ENCODE measurements at regions not wholly inside any gene's neighbourhood (a gene's known extent, or its start where the extent isn't known, plus 50 kb on each side); places are given as distances from the start of the nearest gene placed in this dataset.

GRCh38 chr9:1473956-1474634 lies 423.9 kb downstream of the DMRT2 start:
- H3K4me3 ChIP-seq: no peak overlapping the region
- 42% methylated on average over 3 of the region's 3 CpGs for WGBS

GRCh38 chr9:1474671-1475070 lies 424.5 kb downstream of the DMRT2 start:
- no peaks in the 10 kb centered on the region for H3K36me3 ChIP-seq
- WGBS: 46% methylated on average over 1 of the region's 1 CpG
- no peak overlapping the region for H3K27ac ChIP-seq
- no peaks in the 10 kb centered on the region for H3K9me3 ChIP-seq
- H3K4me1 ChIP-seq: no peaks in the 10 kb centered on the region
- no peaks in the 10 kb centered on the region for H3K27me3 ChIP-seq
- TF ChIP-seq EP300 (IDR thresholded peaks at IDR 0.05) (no peak), POLR2AphosphoS5 (IDR thresholded peaks at IDR 0.05) (no peak), POLR2A (IDR thresholded peaks at IDR 0.05) (no peak), CTCF (IDR thresholded peaks at IDR 0.05) (no peak)
- DNase-seq (ENCODE audit: low spot score in 2 of 2): no peak
- no peak overlapping the region for H3K4me3 ChIP-seq

More at GRCh38 chr9:1473956-1474634, 423.9 kb downstream of the DMRT2 start:
- Histone ChIP-seq H3K4me1 (no peaks in the 10 kb centered on the region), H3K9me3 (no peaks in the 10 kb centered on the region), H3K27me3 (no peaks in the 10 kb centered on the region), H3K27ac (no peak overlapping the region), H3K36me3 (no peaks in the 10 kb centered on the region)
- no peak for DNase-seq (ENCODE audit: low spot score in 2 of 2)
- TF ChIP-seq CTCF (IDR thresholded peaks at IDR 0.05) (no peak), POLR2A (IDR thresholded peaks at IDR 0.05) (no peak), POLR2AphosphoS5 (IDR thresholded peaks at IDR 0.05) (no peak), EP300 (IDR thresholded peaks at IDR 0.05) (no peak)

GRCh38 chr9:1490341-1491232 lies 440.4 kb downstream of the DMRT2 start:
- no peak overlapping the region for H3K4me3 ChIP-seq
- 49% methylated on average over 8 of the region's 8 CpGs for WGBS
- H3K9me3 ChIP-seq: no peaks in the 10 kb centered on the region
- DNase-seq (ENCODE audit: low spot score in 2 of 2): no peak
- H3K27ac ChIP-seq: no peak overlapping the region
- no peaks in the 10 kb centered on the region for H3K36me3 ChIP-seq
- TF ChIP-seq POLR2AphosphoS5 (IDR thresholded peaks at IDR 0.05): no peak
- no peak for TF ChIP-seq EP300 (IDR thresholded peaks at IDR 0.05)
- TF ChIP-seq CTCF (IDR thresholded peaks at IDR 0.05): no peak
- TF ChIP-seq POLR2A (IDR thresholded peaks at IDR 0.05): no peak
- no peaks in the 10 kb centered on the region for H3K4me1 ChIP-seq
- no peaks in the 10 kb centered on the region for H3K27me3 ChIP-seq

- H3K36me3 ChIP-seq: no peaks in the 10 kb centered on the region
- no peak overlapping the region for H3K27ac ChIP-seq
- H3K4me3 ChIP-seq: no peak overlapping the region
- H3K4me1 ChIP-seq: no peaks in the 10 kb centered on the region
- no peaks in the 10 kb centered on the region for H3K9me3 ChIP-seq
- DNase-seq (ENCODE audit: low spot score in 2 of 2): no peak
- no peak for TF ChIP-seq EP300 (IDR thresholded peaks at IDR 0.05)
- no peak for TF ChIP-seq CTCF (IDR thresholded peaks at IDR 0.05)
- no peak for TF ChIP-seq POLR2A (IDR thresholded peaks at IDR 0.05)
- TF ChIP-seq POLR2AphosphoS5 (IDR thresholded peaks at IDR 0.05): no peak
- no peaks in the 10 kb centered on the region for H3K27me3 ChIP-seq
- WGBS: 78% methylated on average over 3 of the region's 3 CpGs
Measured at GRCh38 chr9:1492156-1492555, 442.0 kb downstream of the DMRT2 start.

Measured in suprapubic skin (tissue), 4 donors.